ENCODE measurements at regions not wholly inside any gene's neighbourhood (a gene's known extent, or its start where the extent isn't known, plus 50 kb on each side); places are given as distances from the start of the nearest gene placed in this dataset.

DNA sequence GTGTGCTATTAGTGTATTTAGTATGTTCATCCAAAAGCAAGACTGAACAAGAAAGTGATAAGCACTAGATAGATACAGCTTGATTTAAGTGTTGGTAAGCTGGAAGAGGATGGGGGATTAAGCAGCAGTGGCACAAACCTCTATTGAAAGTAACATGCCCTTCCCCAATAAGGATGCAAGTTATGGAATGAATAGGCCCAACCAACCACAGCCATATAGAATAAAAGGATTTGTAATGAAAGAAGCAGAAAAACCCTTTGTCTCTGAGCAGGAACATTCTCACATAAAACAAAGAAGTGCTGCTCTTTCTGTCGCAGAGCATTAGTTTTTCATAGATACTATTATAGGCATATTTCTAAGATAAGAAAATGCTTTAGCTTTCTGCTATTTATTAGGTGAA, 310.7 kb downstream of the IPO8 start:
- DNase-seq (ENCODE audit: low spot score) = no peak

DNA sequence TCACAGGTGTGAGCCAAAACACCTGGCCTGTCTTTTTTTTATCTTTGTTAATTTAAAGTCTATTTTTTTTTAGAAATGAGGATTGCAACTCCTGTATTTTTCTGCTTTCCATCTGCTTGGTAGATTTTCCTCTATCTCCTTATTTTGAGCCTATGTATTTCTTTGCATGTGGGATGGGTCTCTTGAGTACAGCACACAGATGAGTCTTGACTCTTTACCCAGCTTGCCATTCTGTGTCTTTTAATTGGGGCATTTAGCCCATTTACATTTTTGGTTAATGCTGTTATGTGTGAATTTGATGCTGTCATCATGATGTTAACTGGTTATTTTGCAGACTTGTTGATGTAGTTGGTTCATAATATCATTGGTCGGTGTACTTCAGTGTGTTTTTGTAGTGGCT, 317.4 kb downstream of the IPO8 start:
- 99% methylated on average over 1 of the region's 1 CpG for WGBS
- H3K36me3 ChIP-seq (ENCODE audit: control insufficient read depth in 4 of 4, insufficient read depth in 3 of 4, low read depth in 1 of 4, low read length in 3 of 4) = no peaks in the 10 kb centered on the region

More for the DNA sequence above, 310.7 kb downstream of the IPO8 start:
- Histone ChIP-seq H3K27me3 (ENCODE audit: control insufficient read depth in 4 of 4, insufficient read depth in 4 of 4, low read length in 3 of 4) (no peaks in the 10 kb centered on the region), H3K4me1 (ENCODE audit: control insufficient read depth in 4 of 4, insufficient read depth in 4 of 4, low read length in 3 of 4) (peaks cover 0 to 12% (median 7%) of the 10 kb centered on the region in 4 donors), H3K36me3 (ENCODE audit: control insufficient read depth in 4 of 4, insufficient read depth in 3 of 4, low read depth in 1 of 4, low read length in 3 of 4) (no peaks in the 10 kb centered on the region), H3K9me3 (ENCODE audit: control insufficient read depth in 4 of 4, low read length in 3 of 4) (no peaks in the 10 kb centered on the region), H3K27ac (ENCODE audit: low read depth in 1 of 2, low read length in 2 of 2) (no peak overlapping the region), H3K9ac (ENCODE audit: low read depth in 1 of 2, low read length in 2 of 2) (no peak overlapping the region), H3K4me3 (ENCODE audit: low read depth in 1 of 3, low read length in 3 of 3) (no peak overlapping the region)
- TF ChIP-seq, protein P1, sequence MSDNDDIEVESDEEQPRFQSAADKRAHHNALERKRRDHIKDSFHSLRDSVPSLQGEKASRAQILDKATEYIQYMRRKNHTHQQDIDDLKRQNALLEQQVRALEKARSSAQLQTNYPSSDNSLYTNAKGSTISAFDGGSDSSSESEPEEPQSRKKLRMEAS (IDR thresholded peaks at IDR 0.05) = no peak
- TF ChIP-seq FOXA1 (IDR thresholded peaks at IDR 0.05) (no peak), FOXA2 (IDR thresholded peaks at IDR 0.05) (no peak), EGR1 (IDR thresholded peaks at IDR 0.05; ENCODE audit: low read depth in 2 of 2) (no peak)
- TF ChIP-seq, protein P2, sequence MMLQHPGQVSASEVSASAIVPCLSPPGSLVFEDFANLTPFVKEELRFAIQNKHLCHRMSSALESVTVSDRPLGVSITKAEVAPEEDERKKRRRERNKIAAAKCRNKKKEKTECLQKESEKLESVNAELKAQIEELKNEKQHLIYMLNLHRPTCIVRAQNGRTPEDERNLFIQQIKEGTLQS (IDR thresholded peaks at IDR 0.05) = no peak
- 96% methylated on average over 1 of the region's 1 CpG for whole genome bisulfite sequencing

More for the DNA sequence above, 317.4 kb downstream of the IPO8 start:
- no peaks in the 10 kb centered on the region for H3K4me1 ChIP-seq (ENCODE audit: control insufficient read depth in 4 of 4, insufficient read depth in 4 of 4, low read length in 3 of 4)
- no peaks in the 10 kb centered on the region for H3K9me3 ChIP-seq (ENCODE audit: control insufficient read depth in 4 of 4, low read length in 3 of 4)
- DNase-seq (ENCODE audit: low spot score) = no peak
- no peak overlapping the region for H3K4me3 ChIP-seq (ENCODE audit: low read depth in 1 of 3, low read length in 3 of 3)
- H3K27me3 ChIP-seq (ENCODE audit: control insufficient read depth in 4 of 4, insufficient read depth in 4 of 4, low read length in 3 of 4) = no peaks in the 10 kb centered on the region
- TF ChIP-seq HNF4G (IDR thresholded peaks at IDR 0.05) = no peak
- no peak for TF ChIP-seq JUND (IDR thresholded peaks at IDR 0.05)
- no peak for TF ChIP-seq FOXA1 (IDR thresholded peaks at IDR 0.05)
- TF ChIP-seq, protein P1 (IDR thresholded peaks at IDR 0.05) = no peak
- TF ChIP-seq RXRA (IDR thresholded peaks at IDR 0.05) = no peak
- TF ChIP-seq FOXA2 (IDR thresholded peaks at IDR 0.05) = no peak
- TF ChIP-seq SP1 (IDR thresholded peaks at IDR 0.05) = no peak
- TF ChIP-seq, protein P3, sequence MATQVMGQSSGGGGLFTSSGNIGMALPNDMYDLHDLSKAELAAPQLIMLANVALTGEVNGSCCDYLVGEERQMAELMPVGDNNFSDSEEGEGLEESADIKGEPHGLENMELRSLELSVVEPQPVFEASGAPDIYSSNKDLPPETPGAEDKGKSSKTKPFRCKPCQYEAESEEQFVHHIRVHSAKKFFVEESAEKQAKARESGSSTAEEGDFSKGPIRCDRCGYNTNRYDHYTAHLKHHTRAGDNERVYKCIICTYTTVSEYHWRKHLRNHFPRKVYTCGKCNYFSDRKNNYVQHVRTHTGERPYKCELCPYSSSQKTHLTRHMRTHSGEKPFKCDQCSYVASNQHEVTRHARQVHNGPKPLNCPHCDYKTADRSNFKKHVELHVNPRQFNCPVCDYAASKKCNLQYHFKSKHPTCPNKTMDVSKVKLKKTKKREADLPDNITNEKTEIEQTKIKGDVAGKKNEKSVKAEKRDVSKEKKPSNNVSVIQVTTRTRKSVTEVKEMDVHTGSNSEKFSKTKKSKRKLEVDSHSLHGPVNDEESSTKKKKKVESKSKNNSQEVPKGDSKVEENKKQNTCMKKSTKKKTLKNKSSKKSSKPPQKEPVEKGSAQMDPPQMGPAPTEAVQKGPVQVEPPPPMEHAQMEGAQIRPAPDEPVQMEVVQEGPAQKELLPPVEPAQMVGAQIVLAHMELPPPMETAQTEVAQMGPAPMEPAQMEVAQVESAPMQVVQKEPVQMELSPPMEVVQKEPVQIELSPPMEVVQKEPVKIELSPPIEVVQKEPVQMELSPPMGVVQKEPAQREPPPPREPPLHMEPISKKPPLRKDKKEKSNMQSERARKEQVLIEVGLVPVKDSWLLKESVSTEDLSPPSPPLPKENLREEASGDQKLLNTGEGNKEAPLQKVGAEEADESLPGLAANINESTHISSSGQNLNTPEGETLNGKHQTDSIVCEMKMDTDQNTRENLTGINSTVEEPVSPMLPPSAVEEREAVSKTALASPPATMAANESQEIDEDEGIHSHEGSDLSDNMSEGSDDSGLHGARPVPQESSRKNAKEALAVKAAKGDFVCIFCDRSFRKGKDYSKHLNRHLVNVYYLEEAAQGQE (IDR thresholded peaks at IDR 0.05) = no peak
- TF ChIP-seq YY1 (IDR thresholded peaks at IDR 0.05) = no peak
- TF ChIP-seq GABPA (IDR thresholded peaks at IDR 0.05 in 1 of 2, conservative IDR thresholded peaks at IDR 0.05 in 1 of 2) = no peak
- no peak for TF ChIP-seq EGR1 (IDR thresholded peaks at IDR 0.05; ENCODE audit: low read depth in 2 of 2)
- TF ChIP-seq HNF4A (conservative IDR thresholded peaks at IDR 0.05) = no peak
- TF ChIP-seq, protein P4, sequence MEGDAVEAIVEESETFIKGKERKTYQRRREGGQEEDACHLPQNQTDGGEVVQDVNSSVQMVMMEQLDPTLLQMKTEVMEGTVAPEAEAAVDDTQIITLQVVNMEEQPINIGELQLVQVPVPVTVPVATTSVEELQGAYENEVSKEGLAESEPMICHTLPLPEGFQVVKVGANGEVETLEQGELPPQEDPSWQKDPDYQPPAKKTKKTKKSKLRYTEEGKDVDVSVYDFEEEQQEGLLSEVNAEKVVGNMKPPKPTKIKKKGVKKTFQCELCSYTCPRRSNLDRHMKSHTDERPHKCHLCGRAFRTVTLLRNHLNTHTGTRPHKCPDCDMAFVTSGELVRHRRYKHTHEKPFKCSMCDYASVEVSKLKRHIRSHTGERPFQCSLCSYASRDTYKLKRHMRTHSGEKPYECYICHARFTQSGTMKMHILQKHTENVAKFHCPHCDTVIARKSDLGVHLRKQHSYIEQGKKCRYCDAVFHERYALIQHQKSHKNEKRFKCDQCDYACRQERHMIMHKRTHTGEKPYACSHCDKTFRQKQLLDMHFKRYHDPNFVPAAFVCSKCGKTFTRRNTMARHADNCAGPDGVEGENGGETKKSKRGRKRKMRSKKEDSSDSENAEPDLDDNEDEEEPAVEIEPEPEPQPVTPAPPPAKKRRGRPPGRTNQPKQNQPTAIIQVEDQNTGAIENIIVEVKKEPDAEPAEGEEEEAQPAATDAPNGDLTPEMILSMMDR (IDR thresholded peaks at IDR 0.05; ENCODE audit: low read depth, low read length, missing input control) = no peak
- TF ChIP-seq, protein P2 (IDR thresholded peaks at IDR 0.05) = no peak
- TF ChIP-seq, protein P5, sequence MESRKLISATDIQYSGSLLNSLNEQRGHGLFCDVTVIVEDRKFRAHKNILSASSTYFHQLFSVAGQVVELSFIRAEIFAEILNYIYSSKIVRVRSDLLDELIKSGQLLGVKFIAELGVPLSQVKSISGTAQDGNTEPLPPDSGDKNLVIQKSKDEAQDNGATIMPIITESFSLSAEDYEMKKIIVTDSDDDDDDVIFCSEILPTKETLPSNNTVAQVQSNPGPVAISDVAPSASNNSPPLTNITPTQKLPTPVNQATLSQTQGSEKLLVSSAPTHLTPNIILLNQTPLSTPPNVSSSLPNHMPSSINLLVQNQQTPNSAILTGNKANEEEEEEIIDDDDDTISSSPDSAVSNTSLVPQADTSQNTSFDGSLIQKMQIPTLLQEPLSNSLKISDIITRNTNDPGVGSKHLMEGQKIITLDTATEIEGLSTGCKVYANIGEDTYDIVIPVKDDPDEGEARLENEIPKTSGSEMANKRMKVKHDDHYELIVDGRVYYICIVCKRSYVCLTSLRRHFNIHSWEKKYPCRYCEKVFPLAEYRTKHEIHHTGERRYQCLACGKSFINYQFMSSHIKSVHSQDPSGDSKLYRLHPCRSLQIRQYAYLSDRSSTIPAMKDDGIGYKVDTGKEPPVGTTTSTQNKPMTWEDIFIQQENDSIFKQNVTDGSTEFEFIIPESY (IDR thresholded peaks at IDR 0.05) = no peak
- H3K27ac ChIP-seq (ENCODE audit: low read depth in 1 of 2, low read length in 2 of 2) = no peak overlapping the region
- H3K9ac ChIP-seq (ENCODE audit: low read depth in 1 of 2, low read length in 2 of 2) = no peak overlapping the region
